ENCODE measurements at regions not wholly inside any gene's neighbourhood (a gene's known extent, or its start where the extent isn't known, plus 50 kb on each side); places are given as distances from the start of the nearest gene placed in this dataset.
"Not testable (repeated sequence)": the region's sequence is repeated elsewhere in the genome, so short reads cannot be mapped to it uniquely, and the experiment has no call there.

DNA sequence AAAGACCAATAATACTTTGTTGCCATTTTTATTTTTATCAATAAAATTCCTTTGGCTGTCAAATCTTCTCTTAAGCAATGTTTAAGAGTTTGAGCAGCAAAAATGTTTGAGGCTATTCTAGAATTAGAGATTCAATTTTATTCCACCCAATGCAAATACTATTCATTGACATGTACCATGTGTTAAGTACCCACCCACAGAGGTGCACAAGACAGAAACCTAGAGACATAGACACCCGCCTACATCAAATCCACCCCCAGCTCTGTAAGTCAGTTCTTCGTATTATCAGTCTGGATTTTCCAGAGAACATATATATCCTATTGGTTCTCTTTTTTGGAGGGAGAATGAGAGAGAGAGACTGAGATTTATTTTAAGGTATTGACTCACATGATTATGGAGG is 463.7 kb downstream of the EPM2A start:
- no peak for DNase-seq (ENCODE audit: low read depth in 2 of 2)

DNA sequence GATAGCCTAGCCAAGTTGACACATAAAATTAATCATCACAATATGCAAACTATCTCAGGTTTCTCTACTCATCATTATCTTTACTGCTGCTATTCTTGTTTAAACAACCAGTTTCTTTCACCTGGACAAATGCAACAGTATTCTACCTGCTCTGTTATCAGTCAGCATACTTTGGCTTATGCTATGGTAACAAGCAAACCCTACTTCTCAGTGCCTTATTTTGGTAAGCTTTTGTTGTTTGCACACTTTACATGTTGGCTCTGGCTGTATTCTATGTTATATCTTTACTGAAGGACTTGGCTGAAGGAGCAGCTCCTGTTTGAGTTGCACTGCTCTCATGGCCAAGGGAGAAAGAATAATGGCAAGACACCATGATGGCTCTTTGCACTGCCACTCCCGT is 463.1 kb downstream of the EPM2A start:
- no peak for DNase-seq (ENCODE audit: low read depth in 2 of 2)

DNA sequence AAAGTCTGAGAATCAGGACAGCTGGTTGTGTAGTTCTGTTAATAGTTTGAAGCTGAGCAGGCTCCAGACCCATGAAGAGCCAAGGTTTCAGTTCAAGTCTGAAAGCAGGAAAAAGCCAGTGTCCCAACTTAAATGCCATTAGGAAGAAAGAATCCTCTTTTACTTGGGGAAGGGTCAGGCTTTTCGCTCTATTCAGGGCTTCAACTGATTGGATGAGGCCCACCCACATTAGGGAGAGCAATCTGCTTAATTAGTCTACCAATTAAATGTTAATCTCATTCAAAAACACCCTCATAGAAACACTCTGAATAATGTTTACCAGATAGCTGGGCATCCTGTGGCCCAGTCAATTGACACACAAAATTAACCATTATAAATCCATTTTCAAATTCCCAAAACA is 462.2 kb downstream of the EPM2A start:
- DNase-seq (ENCODE audit: low read depth in 2 of 2), result no peak

DNA sequence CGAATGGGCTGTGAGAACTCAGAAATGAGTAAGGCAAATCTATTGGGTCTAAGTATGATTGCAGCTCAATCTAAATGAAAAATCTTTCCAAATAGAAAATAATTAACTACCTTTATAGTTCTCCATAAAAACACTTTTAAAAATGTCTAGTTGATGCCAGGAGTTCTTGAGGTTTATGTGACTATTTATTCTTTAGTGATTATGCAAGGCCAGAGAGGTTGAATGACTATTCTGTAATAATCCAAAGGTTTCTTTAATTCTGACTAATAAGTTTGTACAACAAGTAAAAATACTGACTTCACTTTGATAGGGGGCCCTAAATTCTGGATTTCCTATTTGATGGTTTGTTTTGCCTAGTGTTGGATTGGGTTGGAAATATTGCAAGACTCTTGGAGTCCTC is 461.2 kb downstream of the EPM2A start:
- DNase-seq (ENCODE audit: low read depth in 2 of 2), result no peak

DNA sequence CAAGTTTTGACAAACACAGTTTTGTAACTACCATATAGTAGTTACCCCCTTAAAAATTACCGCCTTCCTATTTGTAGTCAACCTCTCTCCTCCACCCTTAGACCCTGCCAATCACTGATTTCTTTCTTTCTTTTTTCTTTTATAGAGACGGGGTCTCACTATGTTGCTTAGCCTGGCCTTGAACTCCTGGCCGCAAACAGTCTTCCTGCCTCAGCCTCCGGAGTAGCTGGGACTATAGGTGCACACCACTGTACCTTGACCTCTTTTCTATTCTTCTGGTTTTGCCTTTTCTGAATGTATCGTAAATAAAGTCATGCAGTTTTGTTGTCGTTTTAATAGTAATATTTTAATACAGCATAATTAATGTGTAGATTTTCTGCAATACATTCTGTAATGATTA is 460.3 kb downstream of the EPM2A start:
- no peak for DNase-seq (ENCODE audit: low read depth in 2 of 2)

DNA sequence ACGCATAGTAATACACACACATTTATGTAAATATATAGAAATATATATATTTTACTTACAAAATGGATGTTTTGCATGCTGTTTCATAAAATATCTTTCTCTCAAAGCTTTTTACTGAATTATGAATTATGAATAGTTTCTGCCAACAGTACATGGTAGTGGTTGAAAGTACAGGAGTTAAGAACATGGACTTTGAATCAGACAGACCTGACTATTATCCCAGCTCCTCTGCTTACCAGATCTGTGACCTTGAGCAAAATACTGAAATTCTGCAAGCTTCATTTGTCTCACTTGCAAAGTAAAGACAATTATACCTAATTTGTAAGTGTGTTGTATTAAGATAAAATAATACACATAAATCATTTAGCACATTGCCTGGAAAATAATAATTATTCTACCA is 459.5 kb downstream of the EPM2A start:
- DNase-seq (ENCODE audit: low read depth in 2 of 2), result no peak

DNA sequence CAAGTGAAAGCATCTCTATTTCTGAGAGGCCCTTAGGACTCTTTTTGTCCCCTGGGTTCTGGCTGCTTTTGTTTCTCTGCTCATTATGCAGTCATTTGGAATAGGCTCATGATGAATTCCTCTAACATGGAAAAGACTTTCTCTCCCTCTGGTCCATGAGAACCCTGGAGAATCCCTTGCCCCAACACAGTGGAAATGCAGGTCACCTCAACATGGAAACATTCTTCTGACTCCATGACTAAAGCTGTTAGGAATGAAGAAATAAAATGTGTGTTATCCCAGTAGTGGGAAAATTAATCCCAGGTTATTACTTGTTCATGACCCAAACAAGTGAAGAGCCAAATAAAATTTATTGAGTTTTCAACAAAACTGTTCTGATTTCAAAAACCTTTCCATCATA is 458.6 kb downstream of the EPM2A start:
- no peak for DNase-seq (ENCODE audit: low read depth in 2 of 2)

DNA sequence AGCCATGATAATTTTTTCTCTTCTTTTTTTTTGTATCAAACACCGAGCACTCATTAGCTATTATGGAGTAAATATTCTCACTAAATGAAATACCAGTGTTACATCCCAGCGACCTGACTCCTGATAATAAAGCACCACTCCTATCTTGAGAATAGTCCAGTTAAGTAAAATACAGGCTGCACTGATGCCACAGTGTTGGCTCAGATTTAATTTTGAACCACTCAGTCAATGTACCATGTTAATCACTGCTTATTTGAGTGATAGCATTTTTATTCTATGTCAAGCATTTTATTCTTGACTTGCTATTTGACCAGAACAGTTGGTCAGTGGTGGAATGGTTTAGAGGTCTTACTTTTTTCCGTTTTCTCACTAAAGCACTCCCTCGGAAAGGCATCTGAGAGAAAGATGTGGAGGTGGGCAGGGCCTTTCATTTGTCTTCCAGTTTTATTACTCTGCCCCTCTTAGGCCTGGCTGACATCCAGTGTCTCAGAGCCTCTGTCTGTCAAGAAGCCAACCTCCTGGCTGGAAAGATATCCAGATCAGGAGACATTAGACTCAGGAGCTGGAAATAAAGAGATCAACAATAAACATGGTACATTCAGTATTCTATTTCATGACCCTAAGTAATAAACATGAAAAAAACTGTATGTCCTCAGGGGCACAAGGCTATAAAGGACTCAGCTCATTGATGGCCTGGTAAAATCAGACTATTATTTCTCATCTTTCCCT is 457.8 kb downstream of the EPM2A start:
- no peak for DNase-seq (ENCODE audit: low read depth in 2 of 2)

DNA sequence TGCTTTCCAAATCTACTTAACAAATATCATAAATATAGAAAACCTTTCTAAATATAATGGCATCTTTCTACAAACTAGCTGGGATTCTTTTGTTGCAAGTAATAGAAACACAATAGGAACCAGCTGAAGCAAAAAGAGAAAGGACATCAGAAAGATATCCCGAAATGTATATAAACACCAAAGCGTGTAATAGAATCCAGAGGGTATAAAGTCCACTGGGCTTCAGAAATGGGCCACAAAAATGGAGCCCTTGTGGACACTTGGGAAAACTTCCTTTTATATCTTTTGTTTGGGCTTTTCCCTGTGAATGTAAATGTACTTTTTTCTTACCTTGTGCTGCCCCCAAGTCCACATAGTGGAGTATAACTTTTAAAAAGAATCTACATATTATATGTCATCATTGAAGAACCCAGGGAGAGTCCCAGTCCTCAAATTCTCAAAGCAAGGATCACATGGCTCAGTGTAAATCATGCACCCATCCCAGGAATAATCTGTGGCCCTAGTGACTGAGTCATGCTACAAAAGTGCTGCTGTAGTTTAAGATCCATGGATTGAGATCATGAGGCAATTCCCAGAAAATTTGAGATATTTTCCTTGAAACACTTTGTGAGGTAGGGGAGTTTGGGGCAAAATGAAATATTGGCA is 457.0 kb downstream of the EPM2A start:
- DNase-seq (ENCODE audit: low read depth in 2 of 2), result no peak

DNA sequence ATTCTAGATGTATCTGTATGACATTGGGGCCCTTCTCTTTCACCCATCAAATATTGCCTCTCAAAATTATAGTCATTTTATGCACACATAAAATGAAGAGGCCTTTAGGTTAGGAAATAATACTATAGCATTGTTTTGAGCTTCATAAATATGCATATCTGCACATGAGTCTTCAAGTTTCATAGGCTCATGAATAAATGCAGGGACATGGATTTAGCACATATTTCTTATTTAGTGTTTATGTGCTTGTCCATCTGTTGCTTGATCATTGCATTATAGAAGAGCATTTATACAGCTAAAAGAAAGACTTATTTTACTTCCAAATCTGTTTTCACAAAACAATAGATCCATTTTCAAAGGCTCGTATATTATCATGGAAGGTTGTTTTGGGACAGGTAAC is 455.8 kb downstream of the EPM2A start:
- DNase-seq (ENCODE audit: low read depth in 2 of 2), result no peak

DNA sequence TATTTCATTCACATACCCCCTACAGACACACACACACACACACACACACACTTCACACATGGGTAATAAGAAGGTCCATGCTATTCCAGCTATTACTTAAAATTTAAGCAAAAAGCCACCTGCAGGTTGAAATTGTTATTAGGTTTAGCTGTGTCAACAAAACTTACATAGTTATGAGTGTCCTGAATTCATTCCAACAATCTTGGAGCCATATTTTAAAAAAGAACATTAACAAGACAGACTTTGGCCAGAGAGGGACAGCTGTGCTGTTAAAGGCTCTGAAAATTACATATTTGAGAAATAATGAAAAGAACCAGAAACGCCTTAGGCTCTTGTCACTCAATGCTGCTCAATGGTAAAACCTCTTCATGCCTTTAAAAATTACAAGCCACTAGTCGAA is 455.3 kb downstream of the EPM2A start:
- DNase-seq (ENCODE audit: low read depth in 2 of 2), result no peak

DNA sequence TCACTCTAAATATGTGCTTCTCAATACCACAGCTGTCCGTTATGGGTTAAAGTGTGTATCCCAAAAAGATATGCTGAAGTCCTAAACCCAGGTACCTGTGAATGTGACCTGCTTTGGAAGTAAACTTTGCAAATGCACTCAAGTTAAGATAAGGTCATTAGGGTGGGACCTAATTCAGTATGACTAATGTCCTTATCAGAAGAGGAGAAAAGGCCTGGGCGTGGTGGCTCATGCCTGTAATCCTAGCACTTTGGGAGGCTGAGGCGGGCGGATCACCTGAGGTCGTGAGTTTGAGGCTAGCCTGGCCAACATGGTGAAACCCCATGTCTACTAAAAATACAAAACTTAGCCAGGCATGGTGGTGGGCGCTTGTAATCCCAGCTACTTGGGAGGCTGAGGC is 452.1 kb downstream of the EPM2A start:
- not testable (repeated sequence) for DNase-seq (ENCODE audit: low read depth in 2 of 2)

DNA sequence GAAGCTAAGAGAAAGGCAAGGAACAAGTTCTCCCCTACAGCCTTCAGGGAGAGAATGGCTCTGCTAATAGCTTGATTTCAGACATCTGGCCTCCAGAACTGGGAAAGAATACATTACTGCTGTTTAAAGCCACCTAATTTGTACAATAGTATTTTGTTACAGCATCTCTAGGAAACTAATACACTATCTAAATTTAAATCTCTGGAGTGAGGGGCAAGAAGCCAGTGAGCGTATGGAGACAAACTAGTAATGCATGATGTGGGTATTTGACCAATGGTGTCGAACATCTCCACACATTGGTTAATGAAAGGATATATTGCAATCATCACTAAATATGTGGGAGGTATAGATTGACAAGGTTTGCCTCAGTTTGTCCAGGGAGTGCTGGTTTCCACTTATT is 451.5 kb downstream of the EPM2A start:
- no peak for DNase-seq (ENCODE audit: low read depth in 2 of 2)

DNA sequence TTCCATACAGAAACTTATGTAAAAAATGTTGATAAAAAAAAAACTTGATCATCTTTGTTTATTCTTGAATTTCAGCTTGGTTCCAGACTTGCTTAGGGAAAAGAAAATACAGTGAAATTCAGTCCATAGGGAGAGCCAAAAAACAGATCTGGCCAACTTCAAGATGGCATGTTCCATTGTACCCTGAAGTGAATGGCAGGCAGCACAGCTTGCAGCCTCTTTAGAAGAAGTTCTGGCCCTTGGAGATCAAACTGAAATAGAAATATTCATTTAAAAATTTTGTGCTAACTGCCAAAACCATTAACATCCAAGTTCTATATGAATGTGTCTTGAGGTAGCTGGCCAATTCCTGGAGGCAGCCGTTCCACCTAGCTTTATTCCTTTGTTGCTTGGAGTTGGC is 448.4 kb downstream of the EPM2A start:
- DNase-seq (ENCODE audit: low read depth in 2 of 2), result no peak

DNA sequence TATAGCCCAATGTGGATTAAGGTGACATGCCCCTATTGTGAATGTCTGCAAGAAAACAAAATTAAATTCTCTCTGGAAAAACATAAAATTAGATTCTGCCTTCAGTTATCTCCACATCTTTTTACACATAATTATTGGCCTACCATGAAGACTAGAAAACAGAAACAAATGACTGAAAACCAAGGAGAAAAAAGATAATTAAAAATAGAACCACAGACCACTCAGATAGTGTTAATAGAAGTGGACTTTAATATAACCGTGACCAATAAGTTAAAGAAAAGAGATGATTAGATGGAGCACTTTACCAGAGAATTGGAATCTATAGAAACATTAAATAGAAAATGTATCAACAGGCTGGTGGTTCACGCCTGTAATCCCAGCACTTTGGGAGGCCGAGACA is 445.7 kb downstream of the EPM2A start:
- no peak for DNase-seq (ENCODE audit: low read depth in 2 of 2)

DNA sequence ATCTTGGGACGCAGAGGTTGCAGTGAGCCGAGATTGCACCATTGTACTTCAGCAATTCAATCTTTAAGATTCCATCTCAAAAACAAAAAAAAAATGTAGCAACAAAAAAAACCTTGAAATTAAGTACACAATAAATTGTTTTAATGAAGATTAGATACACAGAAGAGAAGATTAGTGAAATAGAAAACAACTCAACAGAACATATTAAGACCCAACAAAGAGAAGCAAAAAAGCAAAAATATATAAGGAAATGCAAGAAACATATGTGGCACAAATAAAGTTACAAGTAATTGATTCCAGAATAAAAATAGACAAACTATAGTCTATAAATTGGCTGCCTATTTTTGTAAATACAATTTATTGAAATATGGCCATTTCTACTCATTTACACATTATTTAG is 445.2 kb downstream of the EPM2A start:
- no peak for DNase-seq (ENCODE audit: low read depth in 2 of 2)

DNA sequence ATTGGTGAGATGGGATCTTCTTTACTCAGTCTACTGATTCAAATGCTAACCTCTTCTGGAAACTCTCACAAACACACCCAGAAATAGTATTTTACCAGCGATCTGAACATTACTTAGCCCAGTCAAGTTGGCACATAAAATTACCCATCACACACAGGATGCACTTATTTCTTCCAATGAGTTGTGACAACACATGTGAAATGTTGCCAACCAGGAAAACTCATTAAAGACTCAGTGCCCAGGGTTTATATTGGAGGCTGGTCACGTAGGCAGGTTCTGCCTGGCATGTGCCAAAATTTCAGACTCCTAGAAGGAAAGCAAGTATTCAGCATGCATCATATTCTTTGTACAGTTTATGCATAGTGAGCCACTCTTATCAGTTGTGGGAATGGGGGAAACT is 443.3 kb downstream of the EPM2A start:
- no peak for DNase-seq (ENCODE audit: low read depth in 2 of 2)

DNA sequence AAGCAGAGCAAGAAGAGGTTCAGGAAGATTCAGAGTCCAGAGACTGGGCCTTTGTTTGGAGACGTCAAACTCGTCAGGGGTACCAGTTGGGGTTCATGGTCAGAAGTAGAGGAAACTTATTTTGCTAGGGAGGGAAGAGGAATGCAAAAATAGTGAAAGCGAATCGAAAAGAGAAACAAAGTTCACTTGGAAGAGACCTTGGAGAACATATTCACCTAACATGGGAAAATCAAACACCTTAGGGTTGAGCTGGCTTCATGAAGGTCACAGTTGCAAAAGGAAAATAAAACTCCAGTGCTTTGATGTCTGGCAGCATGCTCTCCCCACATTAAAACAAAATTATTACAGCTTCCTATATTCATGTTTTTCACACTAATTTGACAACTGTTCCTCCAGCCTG is 440.4 kb downstream of the EPM2A start:
- DNase-seq (ENCODE audit: low read depth in 2 of 2), result no peak

DNA sequence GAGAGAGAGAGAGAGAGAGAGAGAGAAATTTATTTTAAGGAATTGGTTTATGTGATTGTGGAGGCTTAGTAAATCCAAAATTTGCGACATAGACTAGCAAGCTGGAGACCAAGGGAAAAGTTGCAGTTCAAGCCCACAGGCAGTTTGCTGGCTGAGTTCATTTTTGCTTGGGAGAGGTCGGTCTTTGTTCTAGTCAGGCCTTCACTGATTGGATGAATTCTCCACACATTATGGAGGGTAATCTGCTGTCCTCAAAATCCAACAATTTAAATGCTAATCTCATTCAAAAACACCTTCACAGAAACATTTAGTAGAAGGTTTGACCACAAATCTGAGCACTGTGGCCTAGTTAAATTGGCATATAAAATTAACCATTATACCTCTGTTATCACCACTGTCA is 439.6 kb downstream of the EPM2A start:
- no peak for DNase-seq (ENCODE audit: low read depth in 2 of 2)

DNA sequence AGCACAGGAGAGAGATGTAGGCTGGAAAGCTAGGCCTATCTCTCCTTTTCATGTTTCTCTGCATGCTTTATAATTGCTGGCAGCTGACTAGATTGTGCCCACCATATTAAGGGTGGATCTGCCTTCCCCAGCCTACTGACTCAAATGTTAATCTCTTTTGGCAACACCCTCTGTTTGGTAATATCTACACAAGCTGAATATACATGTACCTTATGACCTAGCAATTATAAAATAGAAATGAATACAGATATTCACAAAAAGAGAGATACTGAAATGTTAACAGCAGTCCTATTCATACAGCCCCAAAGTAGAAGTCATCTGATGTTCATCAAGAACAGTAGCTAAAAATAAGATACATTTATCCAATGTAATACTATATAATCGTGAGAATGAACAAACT is 429.6 kb downstream of the EPM2A start:
- no peak for DNase-seq (ENCODE audit: low read depth in 2 of 2)

DNA sequence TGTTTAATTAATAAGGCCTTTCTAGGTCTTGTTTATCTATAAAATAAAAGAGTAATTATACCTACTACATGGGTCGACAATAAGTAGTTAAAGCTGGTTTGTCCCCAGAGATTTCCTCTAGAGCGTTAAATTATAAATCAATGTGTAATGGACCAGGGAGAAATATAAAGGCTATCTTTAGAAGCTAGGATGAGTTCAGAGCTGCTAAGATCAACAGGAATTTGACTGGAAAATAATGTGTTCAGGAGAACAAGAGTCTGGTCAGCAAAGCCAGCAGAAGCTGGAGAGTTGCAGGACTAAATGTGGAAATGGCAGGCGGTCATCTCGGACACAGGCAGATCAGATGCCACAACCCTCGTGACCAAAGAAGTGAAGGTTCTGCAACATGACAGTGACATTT is 428.8 kb downstream of the EPM2A start:
- no peak for DNase-seq (ENCODE audit: low read depth in 2 of 2)

DNA sequence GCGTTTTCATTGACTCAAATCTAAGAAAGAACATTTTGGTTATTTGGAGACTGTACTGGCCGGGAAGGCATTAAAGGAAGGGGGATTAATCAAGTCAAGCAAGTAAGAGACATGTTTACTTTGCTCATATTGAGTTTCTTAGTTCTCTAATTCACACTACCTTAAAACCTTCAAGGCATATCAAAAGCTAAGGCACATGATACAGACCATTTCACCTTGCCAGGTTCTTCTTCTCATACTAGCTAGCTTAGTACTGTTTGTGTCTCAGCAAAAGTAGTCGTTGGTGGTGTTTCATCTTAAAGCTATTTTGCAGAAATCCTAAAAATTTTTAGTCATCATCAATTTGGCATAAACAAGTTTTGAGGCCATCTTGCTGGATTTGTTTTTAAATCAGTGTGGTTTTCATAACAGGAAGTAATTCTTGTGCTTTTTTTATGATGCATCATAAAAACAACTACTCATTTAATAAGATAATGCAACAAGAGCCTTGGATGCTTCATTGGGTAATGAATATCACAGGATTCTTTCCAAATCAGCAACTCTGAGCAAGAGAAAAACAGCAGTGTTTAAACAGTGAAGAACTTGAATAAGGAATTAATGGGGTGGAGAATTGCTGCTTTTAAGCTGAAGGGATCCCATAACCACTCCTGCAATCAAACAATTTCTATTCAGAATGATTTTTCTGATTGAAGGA is 425.3 kb downstream of the EPM2A start:
- DNase-seq (ENCODE audit: low read depth in 2 of 2), result no peak

DNA sequence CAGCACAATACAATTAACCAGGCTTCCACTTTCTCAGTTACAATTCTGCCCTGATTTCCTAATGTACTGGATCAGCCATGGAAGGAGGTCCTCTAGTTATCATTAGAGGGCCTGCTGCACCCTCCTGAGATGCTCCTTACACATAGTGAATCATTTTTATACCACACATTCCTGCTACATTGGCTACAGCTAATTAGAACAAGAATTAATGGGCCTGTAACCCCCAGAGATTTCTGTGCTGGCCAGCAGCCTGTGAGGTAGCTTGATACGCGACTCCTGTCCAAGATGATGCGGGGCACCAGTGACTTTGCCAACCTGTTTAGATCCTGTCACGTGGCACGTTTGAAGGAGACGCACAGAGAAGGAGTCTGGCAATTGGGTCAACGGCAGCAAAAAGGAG is 422.8 kb downstream of the EPM2A start:
- no peak for DNase-seq (ENCODE audit: low read depth in 2 of 2)

Data from stimulated activated CD8-positive, alpha-beta memory T cell treated with anti-CD3 and anti-CD28 coated beads, Interleukin-15, amount 100 ng/mL, for 4 hours (primary cell).